Smooth muscle cell (in vitro differentiated cells): ENCODE measurements at regions not wholly inside any gene's neighbourhood (a gene's known extent, or its start where the extent isn't known, plus 50 kb on each side); places are given as distances from the start of the nearest gene placed in this dataset.

Experiments used
- DNase-seq: peaks from one replicate; lab custom pipeline; 2025; ENCODE audit not compliant: unreplicated experiment; lab: John Stamatoyannopoulos, UW
- H2AFZ ChIP-seq: fragments of 200-600 bp; sonication (generic); 2 replicates; pipeline ENCODE4 v1.6.0; 2016; ENCODE audit warnings: antibody characterized with exemption, low read depth, mild to moderate bottlenecking
- H3F3A ChIP-seq: fragments of 200-600 bp; sonication (generic); 2 replicates; pipeline ENCODE4 v1.6.0; 2017; ENCODE audit warnings: antibody characterized with exemption, low read depth
- H3K27ac ChIP-seq: fragments of 200-600 bp; sonication (generic); 2 replicates; pipeline ENCODE4 v1.5.1; 2016; ENCODE audit warnings: low read depth, mild to moderate bottlenecking
- H3K27me3 ChIP-seq: fragments of 200-600 bp; sonication (generic); 2 replicates; pipeline ENCODE4 v1.6.1; 2016; ENCODE audit warnings: low read depth, mild to moderate bottlenecking
- H3K36me3 ChIP-seq: fragments of 200-600 bp; sonication (generic); 2 replicates; pipeline ENCODE4 v1.5.1; 2016; ENCODE audit warnings: low read depth
- H3K4me1 ChIP-seq: fragments of 200-600 bp; sonication (generic); 2 replicates; pipeline ENCODE4 v1.5.1; 2016; ENCODE audit warnings: low read depth
- H3K4me2 ChIP-seq: fragments of 200-600 bp; sonication (generic); 2 replicates; pipeline ENCODE4 v1.6.0; 2016; ENCODE audit warnings: mild to moderate bottlenecking
- H3K4me3 ChIP-seq: fragments of 200-600 bp; sonication (generic); 2 replicates; pipeline ENCODE4 v1.5.1; 2016; ENCODE audit warnings: mild to moderate bottlenecking
- H3K79me2 ChIP-seq: fragments of 200-600 bp; sonication (generic); 2 replicates; pipeline ENCODE4 v1.6.0; 2016; ENCODE audit warnings: low read depth, mild to moderate bottlenecking
- H3K9ac ChIP-seq: fragments of 200-600 bp; sonication (generic); 2 replicates; pipeline ENCODE4 v1.6.0; 2016; ENCODE audit warnings: low read depth
- H3K9me3 ChIP-seq: fragments of 200-600 bp; sonication (generic); replicated peaks from 2 replicates; pipeline ENCODE4 v1.5.1; 2016; ENCODE audit warnings: low read depth
- H4K20me1 ChIP-seq: fragments of 200-600 bp; sonication (generic); 2 replicates; pipeline ENCODE4 v1.6.0; 2016; ENCODE audit warnings: low read depth
- WGBS: methylation state at CpG from one replicate; pipeline ENCODE4 v1.1.7; 2016; ENCODE audit warnings: low lambda C conversion rate; 5-methylcytosine and 5-hydroxymethylcytosine counted together
- TF ChIP-seq, protein P1 (sequence below): fragments of 200-600 bp; sonication (generic); IDR thresholded peaks from 2 replicates; pipeline ENCODE4 v1.5.1; 2017; ENCODE audit warnings: borderline replicate concordance, mild to moderate bottlenecking, antibody characterized with exemption; ENCODE audit not compliant: insufficient read depth, poor library complexity, severe bottlenecking

DNA sequence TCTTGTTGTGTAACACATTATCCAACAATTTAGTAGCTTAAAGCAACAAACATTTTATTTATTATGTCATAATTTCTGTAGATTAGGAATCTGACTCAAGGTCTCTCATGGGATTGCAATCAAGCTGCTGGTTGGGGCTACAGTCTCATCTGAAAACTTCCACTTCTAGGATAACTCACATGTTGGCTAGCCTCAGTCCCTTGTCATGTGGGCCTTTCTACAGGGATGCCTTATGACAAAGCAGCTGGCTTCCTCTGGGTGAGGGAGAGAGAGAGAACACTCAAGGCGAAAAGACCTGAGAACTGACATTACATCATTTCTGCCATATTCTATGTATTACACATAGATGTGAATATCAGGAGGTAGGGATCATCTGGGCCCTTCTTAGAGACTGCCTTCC lies 317.9 kb upstream of the VRK2 start:
- Histone ChIP-seq H3F3A (no peaks in the 10 kb centered on the region), H3K4me3 (no peak overlapping the region), H3K9me3 (no peaks in the 10 kb centered on the region), H3K79me2 (no peaks in the 10 kb centered on the region), H2AFZ (no peak overlapping the region), H3K4me2 (no peak overlapping the region), H3K4me1 (no peaks in the 10 kb centered on the region), H3K36me3 (no peaks in the 10 kb centered on the region), H3K9ac (no peak overlapping the region), H3K27me3 (no peaks in the 10 kb centered on the region), H3K27ac (no peak overlapping the region), H4K20me1 (no peaks in the 10 kb centered on the region)
- TF ChIP-seq, protein P1, sequence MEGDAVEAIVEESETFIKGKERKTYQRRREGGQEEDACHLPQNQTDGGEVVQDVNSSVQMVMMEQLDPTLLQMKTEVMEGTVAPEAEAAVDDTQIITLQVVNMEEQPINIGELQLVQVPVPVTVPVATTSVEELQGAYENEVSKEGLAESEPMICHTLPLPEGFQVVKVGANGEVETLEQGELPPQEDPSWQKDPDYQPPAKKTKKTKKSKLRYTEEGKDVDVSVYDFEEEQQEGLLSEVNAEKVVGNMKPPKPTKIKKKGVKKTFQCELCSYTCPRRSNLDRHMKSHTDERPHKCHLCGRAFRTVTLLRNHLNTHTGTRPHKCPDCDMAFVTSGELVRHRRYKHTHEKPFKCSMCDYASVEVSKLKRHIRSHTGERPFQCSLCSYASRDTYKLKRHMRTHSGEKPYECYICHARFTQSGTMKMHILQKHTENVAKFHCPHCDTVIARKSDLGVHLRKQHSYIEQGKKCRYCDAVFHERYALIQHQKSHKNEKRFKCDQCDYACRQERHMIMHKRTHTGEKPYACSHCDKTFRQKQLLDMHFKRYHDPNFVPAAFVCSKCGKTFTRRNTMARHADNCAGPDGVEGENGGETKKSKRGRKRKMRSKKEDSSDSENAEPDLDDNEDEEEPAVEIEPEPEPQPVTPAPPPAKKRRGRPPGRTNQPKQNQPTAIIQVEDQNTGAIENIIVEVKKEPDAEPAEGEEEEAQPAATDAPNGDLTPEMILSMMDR, result no peak
- no peak for DNase-seq
- 95% methylated on average over 1 of the region's 1 CpG for WGBS

DNA sequence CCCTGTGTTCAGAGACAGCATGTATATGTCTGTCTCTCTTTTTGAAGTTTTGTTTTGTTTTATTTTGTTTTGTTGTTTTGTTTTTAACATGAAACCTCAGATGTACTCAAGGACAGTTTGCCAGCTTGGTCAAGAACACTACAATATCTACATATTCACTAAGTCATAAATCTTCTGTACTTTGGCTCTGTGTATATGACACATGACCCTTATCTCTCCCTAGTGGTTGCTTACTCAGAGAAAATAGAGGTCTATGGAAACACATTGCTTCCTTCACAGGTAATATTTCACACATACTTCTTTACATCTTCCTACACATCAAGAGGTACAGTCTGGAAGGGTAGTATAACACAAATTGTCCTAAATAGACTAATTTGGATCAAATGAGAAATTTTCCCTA lies 312.6 kb upstream of the VRK2 start:
- Histone ChIP-seq H3K9me3 (no peaks in the 10 kb centered on the region), H2AFZ (no peak overlapping the region), H3K4me2 (no peak overlapping the region), H3K36me3 (no peaks in the 10 kb centered on the region), H4K20me1 (no peaks in the 10 kb centered on the region), H3K27ac (no peak overlapping the region), H3K4me3 (no peak overlapping the region), H3K79me2 (no peaks in the 10 kb centered on the region), H3F3A (no peaks in the 10 kb centered on the region), H3K4me1 (no peaks in the 10 kb centered on the region), H3K9ac (no peak overlapping the region), H3K27me3 (no peaks in the 10 kb centered on the region)
- TF ChIP-seq, protein P1, result no peak
- no peak for DNase-seq

- TF ChIP-seq, protein P1, result no peak
- H3K79me2 ChIP-seq, result no peaks in the 10 kb centered on the region
- no peaks in the 10 kb centered on the region for H3K36me3 ChIP-seq
- no peak for DNase-seq
- H3K27ac ChIP-seq, result no peak overlapping the region
- H3K4me3 ChIP-seq, result no peak overlapping the region
- no peaks in the 10 kb centered on the region for H3K4me1 ChIP-seq
- no peak overlapping the region for H2AFZ ChIP-seq
- H3F3A ChIP-seq, result no peaks in the 10 kb centered on the region
- no peak overlapping the region for H3K4me2 ChIP-seq
- H3K9ac ChIP-seq, result no peak overlapping the region
- no peaks in the 10 kb centered on the region for H4K20me1 ChIP-seq
- WGBS, result 88% methylated on average over 6 of the region's 6 CpGs
- no peaks in the 10 kb centered on the region for H3K9me3 ChIP-seq
- no peaks in the 10 kb centered on the region for H3K27me3 ChIP-seq
Measured at GRCh38 chr2:57740891-57741290, 305.7 kb upstream of the VRK2 start.

- Histone ChIP-seq H3K27ac (no peak overlapping the region), H3K27me3 (no peaks in the 10 kb centered on the region), H3K4me2 (no peak overlapping the region), H2AFZ (no peak overlapping the region), H3F3A (no peaks in the 10 kb centered on the region), H3K4me3 (no peak overlapping the region), H3K36me3 (no peaks in the 10 kb centered on the region), H3K4me1 (peaks cover 5% of the 10 kb centered on the region), H4K20me1 (no peaks in the 10 kb centered on the region), H3K9me3 (no peaks in the 10 kb centered on the region), H3K79me2 (no peaks in the 10 kb centered on the region), H3K9ac (no peak overlapping the region)
- TF ChIP-seq, protein P1, result no peak
- WGBS, result 93% methylated on average over 1 of the region's 1 CpG
- no peak for DNase-seq
Measured at GRCh38 chr2:57753636-57754035, 293.0 kb upstream of the VRK2 start.
